H1 (cell line): ENCODE measurements at regions not wholly inside any gene's neighbourhood (a gene's known extent, or its start where the extent isn't known, plus 50 kb on each side); places are given as distances from the start of the nearest gene placed in this dataset.

ENCODE experiments used
- POLR2AphosphoS5 ChIP-seq: IDR thresholded peaks from 2 replicates; pipeline ENCODE4 v1.6.1; 2011; ENCODE audit warnings: low read depth, low read length
- SIX5 ChIP-seq: IDR thresholded peaks from 2 replicates; pipeline ENCODE4 v1.6.1; 2011; ENCODE audit warnings: mild to moderate bottlenecking, low read depth, low read length

- no peak for TF ChIP-seq SIX5
- no peak for TF ChIP-seq POLR2AphosphoS5
- TF ChIP-seq, all 59 proteins: peak for 0
Observed at GRCh38 chr22:47230741-47231140, 468.3 kb downstream of the TBC1D22A start (continued).
